GM19468 (cell line): ENCODE measurements at regions not wholly inside any gene's neighbourhood (a gene's known extent, or its start where the extent isn't known, plus 50 kb on each side); places are given as distances from the start of the nearest gene placed in this dataset.
"Not testable (repeated sequence)": the region's sequence is repeated elsewhere in the genome, so short reads cannot be mapped to it uniquely, and the experiment has no call there.

Source experiments
- ATAC-seq: cut with Tn5 transposase; IDR thresholded peaks from one replicate; pipeline ENCODE4 v1.9.1; 2021; ENCODE audit warnings: mild to moderate bottlenecking, moderate library complexity, moderate number of reproducible peaks; ENCODE audit not compliant: unreplicated experiment; ENCODE audit errors: extremely low read depth

DNA sequence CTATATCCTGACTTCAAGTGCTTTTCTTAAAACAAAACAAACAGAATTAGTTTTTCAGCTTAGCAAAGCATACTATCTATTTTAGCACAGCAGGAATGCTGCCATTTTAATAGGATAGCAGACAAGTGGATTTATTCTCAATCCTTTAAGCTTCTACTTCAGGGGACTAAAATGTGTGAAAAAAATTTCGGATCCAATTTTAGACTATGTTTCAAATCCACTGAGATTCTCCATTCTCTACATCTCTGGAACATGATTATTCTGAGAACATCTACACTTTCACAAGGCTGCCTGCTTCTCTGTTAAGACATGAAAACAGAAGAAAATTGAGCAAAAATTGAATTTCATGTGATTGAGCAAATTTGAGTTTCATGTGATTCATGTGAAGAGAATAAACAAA is 1321.3 kb downstream of the HACE1 start:
- ATAC-seq, result no peak

DNA sequence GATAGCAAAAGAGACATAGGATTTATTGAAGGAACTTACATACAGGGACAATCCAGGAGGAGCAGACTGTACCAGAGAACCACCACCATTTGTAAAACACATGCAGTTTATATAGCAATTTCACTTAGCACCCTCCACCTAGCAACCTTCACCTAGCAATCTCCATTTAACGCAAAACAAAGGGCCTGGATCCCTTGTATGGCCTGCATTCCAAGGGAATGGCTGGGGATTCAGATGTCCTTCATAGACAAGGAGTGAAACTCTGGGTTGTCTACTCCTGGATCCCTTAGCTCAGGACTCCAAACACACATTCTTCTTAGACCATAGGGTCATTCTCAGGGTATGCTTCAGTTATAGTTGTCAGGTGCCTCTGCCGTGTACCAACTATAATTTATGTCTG is 1324.9 kb downstream of the HACE1 start:
- no peak for ATAC-seq

- no peak for ATAC-seq
Measured at GRCh38 chr6:103534095-103534494, 1325.6 kb downstream of the HACE1 start.

DNA sequence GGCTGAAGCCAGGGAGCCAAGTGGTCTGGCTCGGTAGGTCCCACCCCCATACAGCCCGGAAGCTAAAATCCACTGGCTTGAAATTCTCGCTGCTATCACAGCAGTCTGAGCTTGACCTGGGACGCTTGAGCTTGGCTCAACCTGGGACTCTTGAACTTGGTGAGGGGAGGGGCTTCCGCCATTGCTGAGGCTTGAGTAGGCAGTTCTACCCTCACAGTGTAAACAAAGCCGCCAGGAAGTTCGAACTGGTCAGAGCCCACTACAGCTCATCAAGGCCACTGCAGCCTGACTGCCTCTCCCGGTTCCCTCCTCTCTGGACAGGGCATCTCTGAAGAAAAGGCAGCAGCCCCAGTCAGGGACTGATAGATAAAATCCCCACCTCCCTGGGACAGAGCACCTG is 1337.7 kb downstream of the HACE1 start:
- ATAC-seq, result no peak

- no peak for ATAC-seq
Measured at GRCh38 chr6:103516336-103516735, 1343.4 kb downstream of the HACE1 start.

DNA sequence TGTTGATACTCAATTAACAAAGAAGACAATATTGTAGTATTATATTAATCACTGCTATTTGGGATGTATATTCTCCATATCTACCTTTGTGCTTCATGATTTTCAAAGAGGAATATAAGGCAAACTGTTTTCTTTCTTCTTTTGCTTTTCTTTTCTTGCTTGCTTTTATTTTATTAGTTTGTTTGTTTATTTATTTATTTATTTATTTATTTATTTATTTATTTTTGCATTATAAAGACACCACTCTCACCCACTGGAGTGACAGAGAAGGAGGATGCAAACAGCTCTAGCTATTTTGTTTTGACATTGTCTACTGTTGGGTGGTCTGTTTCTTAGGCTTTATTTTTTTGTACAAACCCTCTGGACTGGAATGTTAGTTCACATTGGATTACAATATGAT is 1352.7 kb downstream of the HACE1 start:
- ATAC-seq, result no peak

DNA sequence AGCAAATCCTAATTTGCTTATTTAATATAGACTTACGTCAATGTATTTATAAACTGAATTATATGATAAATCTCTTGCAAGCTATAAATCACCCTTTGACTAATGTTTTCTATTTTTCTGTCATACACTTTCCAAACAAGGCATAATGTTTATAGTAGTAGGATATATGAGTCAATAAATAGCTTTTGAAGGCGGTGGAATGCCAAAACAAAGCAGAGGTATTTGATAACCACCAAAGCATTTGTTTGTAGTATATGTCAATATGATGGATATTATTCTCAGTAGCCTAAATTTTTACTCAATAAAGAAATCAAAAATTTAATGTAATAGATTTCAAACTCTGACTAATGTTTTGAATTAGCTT is 1354.6 kb downstream of the HACE1 start:
- no peak for ATAC-seq

DNA sequence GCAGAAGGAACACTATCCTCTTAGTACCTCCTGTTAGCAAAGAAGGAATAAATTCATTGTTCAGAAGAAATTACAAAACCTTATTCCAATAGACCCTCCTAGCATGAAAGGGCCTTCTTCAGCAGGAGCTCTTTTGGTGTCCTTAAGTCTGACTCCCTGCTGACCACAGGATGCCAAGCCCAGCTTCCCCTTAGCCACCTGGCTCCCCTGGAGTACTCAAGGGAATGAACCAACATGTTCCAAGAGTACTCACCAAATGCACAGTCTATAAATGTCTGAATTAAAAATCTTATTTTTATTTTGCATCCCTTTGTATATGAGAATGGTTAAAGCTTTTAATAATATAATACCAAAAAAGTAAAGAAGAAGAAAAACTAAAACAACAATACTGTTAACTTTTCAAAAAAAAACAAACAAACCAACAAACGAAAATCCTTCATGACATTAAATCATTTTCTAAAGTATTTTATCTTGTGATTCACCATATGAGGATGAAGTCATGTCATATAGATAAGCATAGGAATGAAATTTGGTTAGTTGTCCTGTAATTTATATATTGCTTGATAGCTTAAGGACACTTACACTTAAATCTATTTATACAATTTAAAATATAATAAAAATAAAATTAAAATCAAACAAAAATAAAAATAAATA is 1355.1 kb downstream of the HACE1 start:
- no peak for ATAC-seq

DNA sequence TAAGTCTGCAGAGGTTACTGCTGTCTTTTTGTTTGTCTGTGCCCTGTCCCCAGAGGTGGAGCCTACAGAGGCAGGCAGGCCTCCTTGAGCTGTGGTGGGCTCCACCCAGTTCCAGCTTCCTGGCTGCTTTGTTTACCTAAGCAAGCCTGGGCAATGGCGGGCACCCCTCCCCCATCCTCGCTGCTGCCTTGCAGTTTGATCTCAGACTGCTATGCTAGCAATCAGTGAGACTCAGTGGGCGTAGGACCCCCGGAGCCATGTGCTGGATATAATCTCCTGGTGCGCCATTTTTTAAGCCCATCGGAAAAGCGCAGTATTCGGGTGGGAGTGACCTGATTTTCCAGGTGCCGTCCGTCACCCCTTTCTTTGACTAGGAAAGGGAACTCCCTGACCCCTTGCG is 1363.1 kb downstream of the HACE1 start:
- not testable (repeated sequence) for ATAC-seq

DNA sequence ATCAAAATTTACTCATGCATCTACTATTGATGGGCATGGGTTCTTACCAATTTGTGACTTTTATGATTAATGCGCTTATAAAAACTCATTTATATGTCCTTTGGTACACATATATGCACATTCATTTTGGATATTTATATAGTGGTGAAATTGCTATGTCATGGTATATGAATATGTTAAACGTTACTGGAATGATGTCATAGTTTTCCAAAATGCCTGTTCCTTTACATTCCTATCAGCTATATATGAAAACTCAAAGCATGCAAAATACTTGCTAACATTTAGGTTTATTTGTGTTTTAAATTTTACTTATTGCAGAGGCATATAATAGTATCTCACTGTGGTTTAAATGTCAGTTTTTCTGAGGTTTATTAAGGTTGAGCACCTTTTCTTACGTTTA is 1403.1 kb downstream of the HACE1 start:
- no peak for ATAC-seq

DNA sequence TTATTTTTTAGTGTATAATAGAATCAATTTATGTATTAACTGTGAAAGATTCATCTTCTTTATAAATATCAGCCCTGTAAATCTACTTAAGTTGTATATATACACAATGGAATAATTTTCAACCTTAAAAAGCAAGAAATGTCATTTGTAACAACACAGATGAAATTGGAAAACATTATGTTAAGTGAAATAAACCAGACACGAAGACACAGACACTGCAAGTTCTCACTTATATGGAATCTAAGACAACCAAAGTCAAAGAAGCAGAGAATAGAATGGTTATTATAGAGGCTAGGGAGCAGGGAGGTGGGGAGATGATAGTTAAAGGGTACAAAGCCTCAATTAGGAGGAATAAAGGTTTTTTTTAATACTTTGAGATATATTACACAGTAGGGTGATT is 1404.4 kb downstream of the HACE1 start:
- ATAC-seq, result no peak

DNA sequence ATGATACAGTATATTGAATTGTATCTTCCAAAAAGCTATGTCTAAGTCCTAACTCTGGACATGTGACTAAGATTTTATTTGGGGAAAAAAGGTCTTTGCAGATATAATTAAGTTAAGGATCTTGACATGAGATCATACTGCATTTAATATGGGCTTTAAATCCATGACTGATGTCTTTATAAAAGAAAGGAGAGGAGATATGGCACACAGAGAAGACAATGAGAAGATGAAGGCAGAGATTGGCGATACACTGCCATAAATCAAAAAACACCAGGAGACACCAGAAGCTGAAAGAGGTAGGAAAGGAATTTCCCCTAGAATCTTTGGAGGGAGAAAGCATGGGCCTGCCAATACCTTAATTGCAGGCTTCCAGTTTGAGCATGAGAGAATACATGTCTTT is 1450.2 kb downstream of the HACE1 start:
- no peak for ATAC-seq

DNA sequence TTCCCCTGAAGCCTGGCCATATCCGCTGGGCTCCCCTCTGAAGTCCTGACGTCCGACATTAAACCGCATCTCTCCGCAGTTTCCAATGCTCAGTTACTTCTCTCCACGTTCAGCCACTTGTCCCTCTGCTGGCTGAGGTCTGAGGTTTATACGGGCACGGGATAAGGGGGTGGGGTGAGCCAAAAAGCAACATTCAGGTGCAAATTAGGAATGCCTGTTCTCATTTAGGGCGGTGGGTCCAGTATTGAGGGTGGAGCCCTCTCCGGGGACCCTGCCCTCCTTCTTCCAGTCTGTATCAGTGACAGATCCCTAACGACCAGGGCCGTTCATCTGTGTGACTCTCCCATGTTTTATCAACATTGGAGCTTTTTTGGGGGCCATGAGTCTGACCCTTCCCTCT is 1454.4 kb downstream of the HACE1 start:
- ATAC-seq, result no peak

- no peak for ATAC-seq
Measured at GRCh38 chr6:103404799-103405198, 1454.9 kb downstream of the HACE1 start.

- ATAC-seq, result no peak
Measured at GRCh38 chr6:103396768-103397167, 1463.0 kb downstream of the HACE1 start.

GRCh38 chr6:103379272-103379671 is 1480.4 kb downstream of the HACE1 start:
- no peak for ATAC-seq

DNA sequence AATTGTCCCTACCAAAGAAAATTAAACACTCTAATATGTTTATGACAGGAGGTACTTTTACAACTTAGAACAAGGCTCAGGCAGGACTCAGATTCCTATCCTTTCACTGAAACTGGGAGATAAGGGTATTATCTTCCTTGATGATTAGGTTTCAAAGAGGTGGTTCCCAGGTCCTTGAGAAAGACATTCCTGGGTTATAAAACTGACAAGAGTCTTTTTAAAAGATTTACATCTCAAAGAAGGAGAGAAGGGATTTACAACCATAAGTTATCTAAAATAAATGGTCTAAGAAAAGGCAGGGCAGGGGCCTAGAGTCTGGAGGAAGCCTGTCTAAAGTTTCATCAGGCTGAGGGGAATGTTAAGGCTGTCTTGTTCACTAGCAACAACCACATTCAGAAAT is 1492.5 kb downstream of the HACE1 start:
- no peak for ATAC-seq

- no peak for ATAC-seq
Measured at GRCh38 chr6:103356531-103356930, 1503.2 kb downstream of the HACE1 start.

DNA sequence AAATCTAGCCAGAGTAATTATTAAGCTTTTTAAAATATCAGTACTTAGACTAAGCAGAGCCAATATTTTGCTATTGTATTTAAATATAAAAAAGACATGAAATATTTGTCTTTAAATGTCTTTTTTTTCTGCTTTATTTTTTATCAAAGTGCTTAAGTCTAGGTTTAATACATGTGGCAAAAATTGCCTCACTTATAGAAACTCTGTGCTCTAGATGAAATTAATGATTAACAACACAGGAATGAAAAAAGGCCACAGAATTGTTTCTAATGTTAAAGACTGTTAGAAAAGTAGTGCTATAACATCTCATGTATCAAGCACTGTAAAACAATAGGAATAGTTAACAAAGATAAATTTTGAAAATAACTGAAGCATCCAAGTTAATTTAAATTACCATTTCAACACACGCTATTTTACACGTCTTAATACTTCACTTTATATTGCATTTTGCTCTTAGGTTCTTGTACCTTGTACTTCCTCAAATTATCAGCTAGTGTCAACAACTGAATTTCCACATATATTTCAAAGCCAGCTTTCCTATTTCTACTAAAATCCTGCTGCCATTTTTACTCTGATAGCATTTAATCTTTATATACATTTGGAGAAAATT is 1515.1 kb downstream of the HACE1 start:
- ATAC-seq, result no peak

GRCh38 chr6:103335412-103335811 is 1524.3 kb downstream of the HACE1 start:
- ATAC-seq, result no peak

- no peak for ATAC-seq
Measured at GRCh38 chr6:103326760-103327757, 1532.7 kb downstream of the HACE1 start.
